ENCODE measurements at regions not wholly inside any gene's neighbourhood (a gene's known extent, or its start where the extent isn't known, plus 50 kb on each side); places are given as distances from the start of the nearest gene placed in this dataset.

GRCh38 chr2:104432991-104433390 is 420.9 kb upstream of the POU3F3 start:
- no peaks in the 10 kb centered on the region for H3K9me3 ChIP-seq (replicated peaks in 1 of 3)
- TF ChIP-seq CTCF (IDR thresholded peaks at IDR 0.05) = no peak
- no peak for TF ChIP-seq POLR2A (IDR thresholded peaks at IDR 0.05)
- no peaks in the 10 kb centered on the region for H3K27me3 ChIP-seq
- H3K4me3 ChIP-seq = no peak overlapping the region
- 83 to 97% (median 90%) methylated on average over 2 of the region's 2 CpGs for WGBS, 4 donors
- H3K4me1 ChIP-seq (replicated peaks in 1 of 2) = no peaks in the 10 kb centered on the region
- H3K27ac ChIP-seq = no peak overlapping the region
- H3K36me3 ChIP-seq (replicated peaks in 1 of 2) = no peaks in the 10 kb centered on the region
- intact Hi-C loops (cut with DNase I) = no loop called here
- DNase-seq = no peak

DNA sequence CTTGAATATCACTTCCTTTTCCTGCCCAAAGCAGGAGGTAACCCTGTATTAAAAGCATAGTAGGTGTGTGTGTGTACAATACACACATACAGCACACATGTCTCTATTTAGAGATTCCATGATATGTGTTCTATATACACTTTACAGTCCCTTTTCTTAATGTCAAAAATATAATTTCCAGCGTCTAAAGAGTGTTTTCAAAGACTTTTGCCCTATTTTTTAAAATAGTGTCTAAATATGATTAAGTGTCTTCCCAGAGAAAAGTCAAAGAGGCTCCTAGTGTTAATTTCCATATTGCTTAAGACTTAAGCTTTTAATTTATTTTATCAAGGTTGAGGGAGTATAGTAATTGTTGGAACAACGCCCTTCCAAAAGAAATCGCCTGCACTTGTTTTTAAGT is 420.3 kb upstream of the POU3F3 start:
- no peaks in the 10 kb centered on the region for H3K9me3 ChIP-seq (replicated peaks in 1 of 3)
- TF ChIP-seq CTCF (IDR thresholded peaks at IDR 0.05) (no peak), POLR2A (IDR thresholded peaks at IDR 0.05) (no peak)
- no peak for DNase-seq
- no peak overlapping the region for H3K27ac ChIP-seq
- no peak overlapping the region for H3K4me3 ChIP-seq
- intact Hi-C loops (cut with DNase I) = no loop called here
- no peaks in the 10 kb centered on the region for H3K27me3 ChIP-seq
- 69 to 79% (median 75%) methylated on average over 3 of the region's 3 CpGs for WGBS, 4 donors
- no peaks in the 10 kb centered on the region for H3K36me3 ChIP-seq (replicated peaks in 1 of 2)
- no peaks in the 10 kb centered on the region for H3K4me1 ChIP-seq (replicated peaks in 1 of 2)

DNA sequence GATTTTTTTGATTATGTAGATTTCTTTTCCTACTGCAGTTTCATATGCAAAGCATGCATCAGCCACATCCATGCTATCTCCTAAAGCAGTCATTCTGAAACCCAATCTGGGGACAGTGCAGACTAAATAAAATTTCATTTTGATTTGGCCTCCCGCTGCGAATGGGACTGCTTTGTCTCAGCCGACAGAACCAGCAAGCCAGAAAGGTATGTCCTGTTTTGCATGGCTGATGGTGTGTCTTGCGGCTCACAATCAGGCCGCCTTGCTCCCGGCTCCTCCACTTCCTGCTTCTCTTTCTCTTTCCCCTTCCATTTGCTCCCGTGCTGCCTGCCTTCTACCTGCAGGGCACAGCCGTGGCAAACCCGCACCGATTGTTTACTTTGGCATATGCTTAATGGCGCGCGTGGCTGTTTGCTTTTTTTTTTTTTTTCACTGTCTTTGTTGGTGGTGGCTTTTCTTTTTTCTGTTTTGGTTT is 419.6 kb upstream of the POU3F3 start:
- no peak overlapping the region for H3K4me3 ChIP-seq
- H3K9me3 ChIP-seq (replicated peaks in 1 of 3) = no peaks in the 10 kb centered on the region
- intact Hi-C loops (cut with DNase I) = no loop called here
- no peaks in the 10 kb centered on the region for H3K4me1 ChIP-seq (replicated peaks in 1 of 2)
- H3K27me3 ChIP-seq = no peaks in the 10 kb centered on the region
- peak in 2 of 7 donors; percentile 6 to 16 for DNase-seq
- 6 to 9% (median 7%) methylated on average over 13 of the region's 13 CpGs for WGBS, 4 donors
- H3K27ac ChIP-seq = no peak overlapping the region
- no peaks in the 10 kb centered on the region for H3K36me3 ChIP-seq (replicated peaks in 1 of 2)
- TF ChIP-seq POLR2A (IDR thresholded peaks at IDR 0.05) (no peak), CTCF (IDR thresholded peaks at IDR 0.05) (no peak)

- intact Hi-C loops (cut with DNase I) = no loop called here
- 79 to 91% (median 85%) methylated on average over 3 of the region's 3 CpGs for WGBS, 4 donors
- DNase-seq = no peak
Observed at GRCh38 chr2:104434966-104435365, 418.9 kb upstream of the POU3F3 start.

More at GRCh38 chr2:104434966-104435365, 418.9 kb upstream of the POU3F3 start:
- H3K36me3 ChIP-seq (replicated peaks in 1 of 2) = no peaks in the 10 kb centered on the region
- no peak for TF ChIP-seq POLR2A (IDR thresholded peaks at IDR 0.05)
- TF ChIP-seq CTCF (IDR thresholded peaks at IDR 0.05) = no peak
- H3K4me1 ChIP-seq (replicated peaks in 1 of 2) = no peaks in the 10 kb centered on the region
- no peak overlapping the region for H3K27ac ChIP-seq
- H3K27me3 ChIP-seq = no peaks in the 10 kb centered on the region
- no peak overlapping the region for H3K4me3 ChIP-seq
- no peaks in the 10 kb centered on the region for H3K9me3 ChIP-seq (replicated peaks in 1 of 3)
